GM12891 (cell line): ENCODE measurements at regions not wholly inside any gene's neighbourhood (a gene's known extent, or its start where the extent isn't known, plus 50 kb on each side); places are given as distances from the start of the nearest gene placed in this dataset.

Experiments used
- PAX5 ChIP-seq: IDR thresholded peaks from 2 replicates; pipeline ENCODE4 v1.6.1; 2011; ENCODE audit warnings: low read length, moderate library complexity, mild to moderate bottlenecking; ENCODE audit not compliant: insufficient read depth, severe bottlenecking
- POLR2A ChIP-seq: IDR thresholded peaks from 2 replicates; pipeline ENCODE4 v1.6.1; 2011; ENCODE audit warnings: low read depth, low read length, control low read depth

DNA sequence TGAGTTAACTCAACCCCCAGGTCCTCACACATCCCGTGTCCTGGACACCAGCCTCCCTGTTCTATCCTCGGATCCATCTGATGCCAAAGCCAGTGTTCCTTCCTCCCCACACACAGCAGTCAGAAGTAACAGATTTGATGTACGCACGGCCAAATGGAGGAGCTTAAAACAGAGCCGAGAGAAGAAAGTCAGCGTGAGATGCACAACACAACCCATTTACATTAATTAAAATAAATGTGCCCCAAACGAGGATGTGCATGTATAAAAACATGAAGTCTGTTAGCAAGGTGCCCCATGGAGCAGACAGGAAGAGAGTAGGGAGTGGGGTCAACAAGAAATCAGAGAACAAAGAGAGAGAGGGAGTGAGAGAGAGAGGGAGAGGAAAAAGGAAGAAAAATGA is 191.2 kb downstream of the HAUS1 start:
- no peak for TF ChIP-seq PAX5
- TF ChIP-seq POLR2A = no peak
